HepG2 (cell line): ENCODE measurements at regions not wholly inside any gene's neighbourhood (a gene's known extent, or its start where the extent isn't known, plus 50 kb on each side); places are given as distances from the start of the nearest gene placed in this dataset.

Experiments used
- ATAC-seq: fragments of 200-7000 bp; cut with Tn5 transposase; 3 replicates; pipeline ENCODE4 v1.9.1; 2020; ENCODE audit warnings: mild to moderate bottlenecking, moderate library complexity
- BruUV-seq: library from RNA; stranded (reverse); fragments of 400-500 nt; replicated peaks from 2 replicates; lab custom pipeline; 2021; lab: Mats Ljungman, UMichigan
- CTCF ChIA-PET: fragments of 300-600 bp; formaldehyde crosslinking; extraction: SDS; loops from one replicate; lab custom pipeline; 2021; ENCODE audit warnings: low total read pairs, inconsistent platforms, low intra/inter-chr PET ratio; lab: Yijun Ruan, JAX
- POLR2A ChIA-PET: fragments of 350-600 bp; sonication (Branson Sonifier 250); formaldehyde crosslinking; loops from one replicate; lab custom pipeline; 2020; ENCODE audit warnings: antibody characterized with exemption, inconsistent platforms; lab: Yijun Ruan, JAX
- DNase-seq: peaks from one replicate; pipeline ENCODE4 v3.0.0-alpha.2; 2015; ENCODE audit warnings: low spot score
- FAIRE-seq: peaks from 3 replicates; lab custom pipeline; 2011; peaks lifted over from hg19 to GRCh38; lab: Jason Lieb, UNC
- H2AFZ ChIP-seq: one replicate; pipeline ENCODE4 v1.6.1; 2011; ENCODE audit warnings: low read length, inconsistent platforms
- H3K27ac ChIP-seq: fragments of 300-600 bp; 3 replicates; pipeline ENCODE4 v1.8.0; 2011; ENCODE audit warnings: mixed run types, mild to moderate bottlenecking, mixed read lengths, low read length, inconsistent platforms; ENCODE audit not compliant: insufficient read depth; ENCODE audit errors: extremely low read length
- H3K27me3 ChIP-seq, 2 experiments: fragments of 200-600 bp in 1 of 2; 2 replicates in 1 of 2; 3 replicates in 1 of 2; pipeline versions ENCODE4 v1.6.0 to v1.8.0; 2011; ENCODE audit warnings: low read length in 2 of 2, mild to moderate bottlenecking in 2 of 2, moderate library complexity in 2 of 2, inconsistent platforms in 1 of 2; ENCODE audit not compliant: insufficient read depth in 2 of 2, control insufficient read depth in 1 of 2
- H3K36me3 ChIP-seq, 2 experiments: fragments of 200-600 bp in 1 of 2; replicated peaks in 1 of 2; 2 replicates in 1 of 2; 3 replicates in 1 of 2; pipeline versions ENCODE4 v1.5.1 to v1.8.0; 2011; ENCODE audit warnings: low read length in 2 of 2, inconsistent platforms in 1 of 2; ENCODE audit not compliant: insufficient read depth in 2 of 2, control insufficient read depth in 1 of 2
- H3K4me1 ChIP-seq: 2 replicates; pipeline ENCODE4 v1.5.1; 2012; ENCODE audit warnings: low read length, inconsistent platforms; ENCODE audit not compliant: insufficient read depth
- H3K4me2 ChIP-seq: 2 replicates; pipeline ENCODE4 v1.6.0; 2011; ENCODE audit warnings: low read depth, low read length, inconsistent platforms
- H3K4me3 ChIP-seq, 3 experiments: fragments of 200-600 bp in 1 of 3; sonication (generic), shearing (Covaris generic) in 1 of 3; replicated peaks in 1 of 3; 2 replicates each; pipeline ENCODE4 v1.5.1; 2011 to 2016; ENCODE audit warnings: low read length in 3 of 3, inconsistent platforms in 2 of 3, low read depth in 2 of 3, mild to moderate bottlenecking in 2 of 3, control low read depth in 1 of 3, mixed read lengths in 1 of 3; ENCODE audit not compliant: insufficient read depth in 1 of 3
- H3K79me2 ChIP-seq: one replicate; pipeline ENCODE4 v1.6.1; 2011; ENCODE audit warnings: low read length, inconsistent platforms; ENCODE audit not compliant: insufficient read depth
- H3K9ac ChIP-seq: 2 replicates; pipeline ENCODE4 v1.6.0; 2011; ENCODE audit warnings: mild to moderate bottlenecking, low read depth, low read length, inconsistent platforms; ENCODE audit not compliant: insufficient read depth
- H3K9me3 ChIP-seq: 2 replicates; pipeline ENCODE4 v1.5.1; 2012; ENCODE audit warnings: mild to moderate bottlenecking, low read length
- H4K20me1 ChIP-seq: 2 replicates; pipeline ENCODE4 v1.6.0; 2011; ENCODE audit warnings: inconsistent platforms, mild to moderate bottlenecking, low read length, moderate library complexity; ENCODE audit not compliant: insufficient read depth
- ASH2L ChIP-seq: fragments of 300-600, 200-600 bp; sonication (generic); IDR thresholded peaks from 2 replicates; pipeline ENCODE4 v1.7.0; 2017; ENCODE audit warnings: low read depth, mild to moderate bottlenecking, moderate library complexity, mixed read lengths, low read length; ENCODE audit not compliant: insufficient read length
- HIVEP1 ChIP-seq: sonication (generic); formaldehyde crosslinking; IDR thresholded peaks from 2 replicates; pipeline ENCODE4 v1.4.0; 2020; ENCODE audit warnings: mild to moderate bottlenecking, missing genetic modification reagents
- MYC ChIP-seq: sonication (generic); formaldehyde crosslinking; IDR thresholded peaks from 2 replicates; pipeline ENCODE4 v1.9.0; 2021; ENCODE audit warnings: missing genetic modification reagents, borderline replicate concordance
- ZNF180 ChIP-seq: sonication (generic); formaldehyde crosslinking; IDR thresholded peaks from 2 replicates; pipeline ENCODE4 v1.4.0; 2020; ENCODE audit warnings: low read depth, missing genetic modification reagents, borderline replicate concordance
- ZNF597 ChIP-seq: sonication (generic); formaldehyde crosslinking; IDR thresholded peaks from 2 replicates; pipeline ENCODE4 v1.5.0; 2020; ENCODE audit warnings: missing genetic modification reagents
- ZSCAN25 ChIP-seq: sonication (generic); formaldehyde crosslinking; IDR thresholded peaks from 2 replicates; pipeline ENCODE4 v1.8.0; 2022; ENCODE audit warnings: mild to moderate bottlenecking, missing genetic modification reagents
- ZSCAN30 ChIP-seq: sonication (generic); formaldehyde crosslinking; IDR thresholded peaks from 2 replicates; pipeline ENCODE4 v1.5.0; 2020; ENCODE audit warnings: mild to moderate bottlenecking, missing genetic modification reagents
- WGBS: methylation state at CpG from one replicate; pipeline ENCODE4 v1.1.6; 2017; ENCODE audit warnings: low lambda C conversion rate; 5-methylcytosine and 5-hydroxymethylcytosine counted together
- in situ Hi-C: cut with HindIII; loops from 2 replicates; pipeline ENCODE4 v1.10.0; 2017; ENCODE audit warnings: low pct_unique_long_range_greater_than_20kb; ENCODE audit not compliant: extremely low pct_ligation_motif_present
- intact Hi-C: fragments of 100-400 bp; cut with micrococcal nuclease; formaldehyde crosslinking; loops from one replicate; pipeline ENCODE4 v1.10.0; 2022; ENCODE audit not compliant: unreplicated experiment

GRCh38 chr5:103476811-103477210 is 85.8 kb downstream of the NUDT12 start:
- no peak for DNase-seq
- no TSS peak for BruUV-seq
- Histone ChIP-seq H3K4me3 (no peak overlapping the region), H3K9me3 (no peaks in the 10 kb centered on the region), H3K4me1 (no peaks in the 10 kb centered on the region), H3K9ac (no peak overlapping the region), H4K20me1 (no peaks in the 10 kb centered on the region; the same call in 1 of the 2 replicates), H3K4me2 (no peak overlapping the region), H3K27ac (no peak overlapping the region), H3K79me2 (no peaks in the 10 kb centered on the region), H2AFZ (no peak overlapping the region)
- POLR2A ChIA-PET, result no interaction called here
- in situ Hi-C loops, result loop anchor here (5.0 kb wide), 1 partner anchor 245 kb away; no protein-coding TSS in a partner anchor
- no peak for FAIRE-seq
- ATAC-seq, result no peak
- CTCF ChIA-PET, result interaction anchor here (4.5 kb wide), 1 partner anchor 244 kb away, joined by 56 read pairs; no protein-coding TSS in a partner anchor
- TF ChIP-seq ZNF180 (CRISPR knock-in tag), result no peak
- no peak for TF ChIP-seq ZSCAN30 (CRISPR knock-in tag)
- no peak for TF ChIP-seq ZSCAN25 (CRISPR knock-in tag)
- TF ChIP-seq ZNF597 (CRISPR knock-in tag), result no peak
- TF ChIP-seq ASH2L, result no peak
- no peak for TF ChIP-seq MYC
- no peak for TF ChIP-seq HIVEP1 (CRISPR knock-in tag)
- TF ChIP-seq, all 625 proteins: peak for 0
- intact Hi-C loops, result no loop called here
- Histone ChIP-seq H3K27me3 (no peaks in the 10 kb centered on the region), H3K36me3 (no peaks in the 10 kb centered on the region)
- WGBS, result 28% methylated on average over 5 of the region's 5 CpGs
